Mucosa of descending colon (tissue), 3 donors: ENCODE measurements at regions not wholly inside any gene's neighbourhood (a gene's known extent, or its start where the extent isn't known, plus 50 kb on each side); places are given as distances from the start of the nearest gene placed in this dataset.
A peak's percentile ranks its signal among the peaks of the same experiment; 100 is the strongest.

Experiments used
- ATAC-seq: fragments of 200-7000 bp; cut with Tn5 transposase; one replicate; pipeline ENCODE4 v1.9.1; 2020; ENCODE audit warnings: mild to moderate bottlenecking, moderate library complexity
- DNase-seq, 3 donors: peaks; one replicate each; pipeline ENCODE4 v3.0.0-alpha.2; 2020
- H3K36me3 ChIP-seq: fragments of 200-600 bp; one replicate; pipeline ENCODE4 v1.8.0; 2021; ENCODE audit warnings: low read depth, mild to moderate bottlenecking
- H3K4me1 ChIP-seq: fragments of 200-600 bp; one replicate; pipeline ENCODE4 v1.8.0; 2021; ENCODE audit warnings: low read depth, mild to moderate bottlenecking
- H3K4me3 ChIP-seq: fragments of 200-600 bp; one replicate; pipeline ENCODE4 v1.8.0; 2021; ENCODE audit warnings: mild to moderate bottlenecking
- H3K9me3 ChIP-seq: fragments of 200-600 bp; one replicate; pipeline ENCODE4 v1.8.0; 2021; ENCODE audit warnings: mild to moderate bottlenecking
- CTCF ChIP-seq: fragments of 200-600 bp; IDR thresholded peaks from one replicate; pipeline ENCODE4 v1.8.0; 2022; ENCODE audit warnings: antibody characterized with exemption, mild to moderate bottlenecking
- intact Hi-C, 2 donors: fragments of 100-400 bp; cut with DNase I in 1 of 2; cut with micrococcal nuclease in 1 of 2; formaldehyde crosslinking; loops; one replicate each; pipeline versions ENCODE4 v1.11.0 to v1.11.1; 2022; cut with DNase I, micrococcal nuclease
- donor health status: DM: no; HTN: no; CAD: no; lungs with moderate emphysema.
- donor health status: DM: no; HTN: no; CAD: no.
- donor health status: DM: no; HTN: yes; CAD: no.

- no peaks in the 10 kb centered on the region for H3K4me1 ChIP-seq
- no peaks in the 10 kb centered on the region for H3K9me3 ChIP-seq
- no peak for TF ChIP-seq CTCF
- DNase-seq (no peak), ATAC-seq (no peak)
- intact Hi-C loops: no loop called here
- H3K36me3 ChIP-seq: no peaks in the 10 kb centered on the region
- H3K4me3 ChIP-seq: no peak overlapping the region
Observed at GRCh38 chr9:108772301-108772894, 83.4 kb downstream of the ACTL7B start.

- H3K36me3 ChIP-seq: no peaks in the 10 kb centered on the region
- no peak overlapping the region for H3K4me3 ChIP-seq
- DNase-seq (no peak), ATAC-seq (peak; percentile 92)
- no peak for TF ChIP-seq CTCF
- H3K9me3 ChIP-seq: no peaks in the 10 kb centered on the region
- no peaks in the 10 kb centered on the region for H3K4me1 ChIP-seq
- intact Hi-C loops: no loop called here
Observed at GRCh38 chr9:108768744-108769143, 87.0 kb downstream of the ACTL7B start.

- TF ChIP-seq CTCF: no peak
- ATAC-seq (no peak), DNase-seq (no peak)
- H3K36me3 ChIP-seq: no peaks in the 10 kb centered on the region
- intact Hi-C loops: no loop called here
- no peaks in the 10 kb centered on the region for H3K9me3 ChIP-seq
- no peak overlapping the region for H3K4me3 ChIP-seq
- H3K4me1 ChIP-seq: no peaks in the 10 kb centered on the region
Observed at GRCh38 chr9:108766626-108767161, 89.1 kb downstream of the ACTL7B start.

GRCh38 chr9:108765265-108765664 lies 90.5 kb downstream of the ACTL7B start:
- H3K9me3 ChIP-seq: no peaks in the 10 kb centered on the region
- H3K4me3 ChIP-seq: no peak overlapping the region
- no peak for TF ChIP-seq CTCF
- ATAC-seq (no peak), DNase-seq (no peak)
- H3K4me1 ChIP-seq: no peaks in the 10 kb centered on the region
- H3K36me3 ChIP-seq: no peaks in the 10 kb centered on the region
- intact Hi-C loops: no loop called here

- intact Hi-C loops: no loop called here
- no peak for TF ChIP-seq CTCF
Observed at GRCh38 chr9:108762348-108763055, 93.3 kb downstream of the ACTL7B start.

More at GRCh38 chr9:108762348-108763055, 93.3 kb downstream of the ACTL7B start:
- Histone ChIP-seq H3K9me3 (no peaks in the 10 kb centered on the region), H3K4me1 (no peaks in the 10 kb centered on the region), H3K36me3 (no peaks in the 10 kb centered on the region), H3K4me3 (no peak overlapping the region)
- ATAC-seq (no peak), DNase-seq (no peak)
